Omental fat pad (tissue), 3 donors: ENCODE measurements at regions not wholly inside any gene's neighbourhood (a gene's known extent, or its start where the extent isn't known, plus 50 kb on each side); places are given as distances from the start of the nearest gene placed in this dataset.

Source experiments
- ATAC-seq: fragments of 150-250 bp; one replicate; pipeline ENCODE4 v1.9.1; 2016; ENCODE audit warnings: mild to moderate bottlenecking, moderate library complexity; ENCODE audit not compliant: low FRiP score
- DNase-seq: peaks from one replicate; pipeline ENCODE4 v3.0.0-alpha.2; 2019; ENCODE audit warnings: low spot score
- TF ChIP-seq, protein P1 (sequence below), 3 donors: fragments of 450-650 bp; IDR thresholded peaks; one replicate each; pipeline ENCODE4 v1.5.1; 2016 to 2017; ENCODE audit warnings: antibody characterized with exemption in 3 of 3, mild to moderate bottlenecking in 3 of 3, moderate library complexity in 2 of 3

DNA sequence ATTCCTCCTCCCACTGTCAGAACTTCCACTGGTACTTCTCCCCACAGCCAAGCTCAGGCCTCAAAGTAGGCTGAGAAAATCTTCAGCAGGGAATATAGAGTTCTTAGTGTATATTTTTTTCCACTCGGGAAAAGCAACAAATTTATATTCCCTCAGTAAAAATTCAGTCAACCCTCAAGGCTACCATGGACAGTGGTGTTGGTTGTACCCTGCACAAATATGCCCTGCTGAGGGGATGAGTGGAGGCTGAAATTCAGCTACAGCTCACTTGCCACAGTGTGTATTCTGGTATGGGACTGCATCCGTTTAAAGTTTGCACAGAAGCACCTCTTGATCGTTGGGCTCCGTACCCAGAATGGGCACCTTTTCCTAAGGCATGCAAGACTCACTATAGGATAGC, 90.8 kb upstream of the LGALSL start:
- ATAC-seq: no peak
- TF ChIP-seq, protein P1, sequence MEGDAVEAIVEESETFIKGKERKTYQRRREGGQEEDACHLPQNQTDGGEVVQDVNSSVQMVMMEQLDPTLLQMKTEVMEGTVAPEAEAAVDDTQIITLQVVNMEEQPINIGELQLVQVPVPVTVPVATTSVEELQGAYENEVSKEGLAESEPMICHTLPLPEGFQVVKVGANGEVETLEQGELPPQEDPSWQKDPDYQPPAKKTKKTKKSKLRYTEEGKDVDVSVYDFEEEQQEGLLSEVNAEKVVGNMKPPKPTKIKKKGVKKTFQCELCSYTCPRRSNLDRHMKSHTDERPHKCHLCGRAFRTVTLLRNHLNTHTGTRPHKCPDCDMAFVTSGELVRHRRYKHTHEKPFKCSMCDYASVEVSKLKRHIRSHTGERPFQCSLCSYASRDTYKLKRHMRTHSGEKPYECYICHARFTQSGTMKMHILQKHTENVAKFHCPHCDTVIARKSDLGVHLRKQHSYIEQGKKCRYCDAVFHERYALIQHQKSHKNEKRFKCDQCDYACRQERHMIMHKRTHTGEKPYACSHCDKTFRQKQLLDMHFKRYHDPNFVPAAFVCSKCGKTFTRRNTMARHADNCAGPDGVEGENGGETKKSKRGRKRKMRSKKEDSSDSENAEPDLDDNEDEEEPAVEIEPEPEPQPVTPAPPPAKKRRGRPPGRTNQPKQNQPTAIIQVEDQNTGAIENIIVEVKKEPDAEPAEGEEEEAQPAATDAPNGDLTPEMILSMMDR (IDR thresholded peaks at IDR 0.05): no peak
- DNase-seq: no peak

DNA sequence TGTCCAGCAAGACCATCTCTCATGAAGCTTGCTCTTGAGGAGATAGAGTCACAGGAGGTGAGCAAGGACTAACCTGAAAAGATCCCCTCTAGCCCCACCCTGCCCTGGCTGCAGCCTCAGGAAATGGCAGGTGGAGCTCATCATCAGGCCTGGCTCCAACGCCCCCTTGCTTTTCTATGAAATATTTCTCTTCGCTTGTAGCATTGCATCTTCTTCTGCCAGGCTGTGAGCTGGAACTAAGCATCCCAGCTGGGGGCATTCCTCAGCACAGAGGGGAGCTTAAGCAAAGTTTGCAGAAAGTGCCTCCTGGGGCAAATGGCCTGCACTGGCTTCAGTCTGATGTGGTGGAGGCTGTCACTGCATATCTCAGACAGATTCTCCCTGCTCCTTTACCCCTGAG, 90.1 kb upstream of the LGALSL start:
- DNase-seq: no peak
- TF ChIP-seq, protein P1 (IDR thresholded peaks at IDR 0.05): no peak
- no peak for ATAC-seq

DNA sequence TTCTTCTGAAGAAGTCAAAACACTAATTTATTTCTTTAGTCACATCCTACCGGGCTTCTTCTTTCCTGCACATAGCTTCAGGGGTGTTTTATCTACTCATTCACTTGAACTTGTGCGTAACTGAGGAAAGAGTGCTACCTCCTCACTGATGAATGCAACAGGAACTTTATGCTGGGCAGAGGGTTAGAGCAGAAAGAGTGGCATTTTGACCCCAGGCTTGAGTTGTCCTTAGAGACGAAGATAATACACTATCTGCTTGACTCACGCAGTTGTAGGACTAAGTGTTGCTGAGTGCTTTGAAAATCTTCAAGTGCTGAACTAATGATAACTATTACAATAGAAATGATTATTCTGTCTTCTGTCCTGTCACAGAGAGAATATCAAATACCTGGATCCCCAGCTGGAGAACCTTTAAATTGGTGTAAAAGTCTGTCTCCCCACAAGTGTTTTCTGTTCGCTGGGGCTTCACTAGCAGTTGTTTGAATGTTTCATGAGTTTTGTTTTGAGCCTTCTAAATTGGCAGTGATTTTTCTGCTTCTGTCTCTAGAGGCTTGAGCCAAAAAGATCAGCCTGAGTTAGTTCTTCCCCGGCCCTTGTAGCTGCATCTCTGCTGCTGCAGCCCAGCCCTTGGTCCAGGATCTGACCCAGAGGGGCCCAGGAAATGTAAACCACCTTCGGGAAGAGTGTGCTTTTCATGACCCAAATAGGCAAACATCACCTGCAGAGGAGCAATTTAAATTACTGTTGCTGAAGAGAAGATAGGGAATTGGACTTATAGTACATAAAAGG, 86.3 kb upstream of the LGALSL start:
- ATAC-seq (no peak), DNase-seq (no peak)
- TF ChIP-seq, protein P1 (IDR thresholded peaks at IDR 0.05): no peak

DNA sequence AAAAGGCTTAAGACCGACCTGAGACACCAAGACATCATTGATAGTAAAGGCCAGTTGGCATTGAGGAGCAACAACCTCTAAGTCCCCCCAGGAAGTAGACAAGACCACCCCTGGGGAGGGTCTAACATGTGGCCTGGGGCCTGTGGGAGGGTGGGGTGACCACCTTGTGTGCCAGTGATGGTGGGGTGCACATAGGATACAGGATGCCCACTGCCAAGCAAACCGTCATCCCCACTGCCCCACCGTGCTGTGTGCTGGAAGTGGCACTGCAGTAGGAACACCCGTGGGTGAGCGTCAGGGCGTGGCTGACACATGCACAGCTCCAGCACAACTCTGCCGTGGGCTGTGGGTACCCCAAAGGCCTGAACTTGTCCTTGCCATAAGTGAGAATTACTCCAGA, 84.3 kb upstream of the LGALSL start:
- ATAC-seq: no peak
- TF ChIP-seq, protein P1 (IDR thresholded peaks at IDR 0.05): no peak
- no peak for DNase-seq

DNA sequence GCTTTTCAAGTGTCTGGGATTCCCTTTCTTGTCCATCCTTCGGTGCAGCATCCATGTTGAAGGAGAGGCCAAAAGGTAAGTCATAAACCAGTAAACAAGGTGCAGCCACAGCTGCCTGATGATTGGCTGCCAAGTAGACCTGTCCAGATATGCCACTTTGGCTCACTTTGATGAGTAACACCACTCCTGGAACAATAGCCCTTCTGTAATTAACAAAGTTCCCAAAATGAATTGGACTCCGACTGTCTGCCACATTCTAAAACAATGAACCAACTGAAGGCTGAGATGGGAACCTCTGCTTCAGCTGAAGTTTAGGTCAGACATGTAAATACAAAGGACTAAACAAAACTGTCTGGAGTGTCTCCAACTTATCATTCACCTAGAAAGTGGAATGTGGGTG, 82.2 kb upstream of the LGALSL start:
- TF ChIP-seq, protein P1 (IDR thresholded peaks at IDR 0.05): no peak
- no peak for DNase-seq
- no peak for ATAC-seq

DNA sequence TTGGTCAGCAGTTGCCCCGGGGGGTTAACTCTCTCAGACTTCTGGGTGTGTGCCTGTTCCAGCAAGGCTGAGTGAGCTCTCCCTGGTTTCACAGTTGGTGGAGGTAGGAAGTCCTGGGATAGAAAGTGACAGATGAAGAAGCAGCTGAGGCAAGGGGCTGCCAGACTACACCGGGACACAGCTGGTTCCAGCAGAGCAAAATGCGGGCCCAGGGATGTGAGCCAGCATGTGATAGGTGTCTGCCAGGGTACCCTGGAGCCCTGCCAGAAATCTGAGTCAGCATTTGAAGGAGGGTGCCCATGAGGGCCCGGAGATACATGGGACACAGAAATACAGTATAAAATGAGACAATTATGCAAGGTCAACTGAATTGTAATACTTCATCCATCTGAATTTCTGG, 79.3 kb upstream of the LGALSL start:
- no peak for ATAC-seq
- TF ChIP-seq, protein P1 (IDR thresholded peaks at IDR 0.05): no peak
- no peak for DNase-seq

DNA sequence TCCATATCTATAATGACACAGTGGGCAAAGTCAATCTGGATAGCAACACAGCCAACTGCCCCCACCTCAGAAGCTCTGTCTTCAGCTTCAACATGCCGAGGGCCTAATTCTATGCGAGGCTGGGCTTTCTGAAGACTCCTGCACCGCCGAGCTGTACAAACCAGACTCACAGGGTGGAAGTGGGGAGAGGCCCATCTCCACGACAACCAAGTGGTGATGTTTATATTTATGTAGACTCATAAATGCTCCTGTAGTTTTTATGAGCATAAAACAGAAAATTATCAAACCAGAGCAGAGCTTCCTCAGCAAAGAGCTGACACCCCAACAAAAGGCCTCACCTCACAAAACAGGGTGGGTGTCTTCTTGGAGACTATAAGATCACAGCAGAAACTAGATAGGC, 77.0 kb upstream of the LGALSL start:
- no peak for DNase-seq
- no peak for ATAC-seq
- TF ChIP-seq, protein P1 (IDR thresholded peaks at IDR 0.05): no peak
